ENCODE measurements at regions not wholly inside any gene's neighbourhood (a gene's known extent, or its start where the extent isn't known, plus 50 kb on each side); places are given as distances from the start of the nearest gene placed in this dataset.
"Not testable (repeated sequence)": the region's sequence is repeated elsewhere in the genome, so short reads cannot be mapped to it uniquely, and the experiment has no call there.

GRCh38 chr19:30955112-30956104, 393.8 kb downstream of the TSHZ3 start:
- no peak overlapping the region for H3K4me3 Mint-ChIP-seq
- H3K27ac Mint-ChIP-seq: no peak overlapping the region
- no peaks in the 10 kb centered on the region for H3K9me3 ChIP-seq (ENCODE audit: control insufficient read depth, low read length, poor library complexity, severe bottlenecking)
- ATAC-seq: no peak
- H3K27me3 Mint-ChIP-seq: peaks cover 22% of the 10 kb centered on the region
- H3K4me1 Mint-ChIP-seq: no peaks in the 10 kb centered on the region
- no peaks in the 10 kb centered on the region for H3K36me3 Mint-ChIP-seq (ENCODE audit: low read depth)
- no peak for DNase-seq

GRCh38 chr19:30944276-30944932, 404.8 kb downstream of the TSHZ3 start:
- not testable (repeated sequence) for H3K4me1 Mint-ChIP-seq; H3K9me3 ChIP-seq (ENCODE audit: control insufficient read depth, low read length, poor library complexity, severe bottlenecking); H3K36me3 Mint-ChIP-seq (ENCODE audit: low read depth); H3K27ac Mint-ChIP-seq; DNase-seq; H3K4me3 Mint-ChIP-seq; ATAC-seq
- peaks cover 17% of the 10 kb centered on the region for H3K27me3 Mint-ChIP-seq

GRCh38 chr19:30943101-30943843, 406.0 kb downstream of the TSHZ3 start:
- Mint-ChIP-seq H3K27me3 (peaks cover 17% of the 10 kb centered on the region), H3K27ac (no peak overlapping the region), H3K36me3 (ENCODE audit: low read depth) (no peaks in the 10 kb centered on the region), H3K4me1 (no peaks in the 10 kb centered on the region), H3K4me3 (no peak overlapping the region)
- DNase-seq (no peak), ATAC-seq (no peak)
- H3K9me3 ChIP-seq (ENCODE audit: control insufficient read depth, low read length, poor library complexity, severe bottlenecking): no peaks in the 10 kb centered on the region

- ATAC-seq: no peak
- Mint-ChIP-seq H3K27me3 (peaks cover 17% of the 10 kb centered on the region), H3K27ac (no peak overlapping the region), H3K4me1 (no peaks in the 10 kb centered on the region), H3K36me3 (ENCODE audit: low read depth) (no peaks in the 10 kb centered on the region), H3K4me3 (no peak overlapping the region)
- H3K9me3 ChIP-seq (ENCODE audit: control insufficient read depth, low read length, poor library complexity, severe bottlenecking): no peaks in the 10 kb centered on the region
- DNase-seq: no peak
Observed at GRCh38 chr19:30942636-30943035, 406.6 kb downstream of the TSHZ3 start.

GRCh38 chr19:30941591-30941990, 407.6 kb downstream of the TSHZ3 start:
- ATAC-seq (no peak), DNase-seq (no peak)
- H3K27ac Mint-ChIP-seq: no peak overlapping the region
- no peaks in the 10 kb centered on the region for H3K4me1 Mint-ChIP-seq
- H3K9me3 ChIP-seq (ENCODE audit: control insufficient read depth, low read length, poor library complexity, severe bottlenecking): no peaks in the 10 kb centered on the region
- H3K36me3 Mint-ChIP-seq (ENCODE audit: low read depth): no peaks in the 10 kb centered on the region
- H3K27me3 Mint-ChIP-seq: peaks cover 17% of the 10 kb centered on the region
- H3K4me3 Mint-ChIP-seq: no peak overlapping the region

- no peak for DNase-seq
- Mint-ChIP-seq H3K36me3 (ENCODE audit: low read depth) (peaks cover 2% of the 10 kb centered on the region), H3K27ac (no peak overlapping the region), H3K27me3 (no peaks in the 10 kb centered on the region), H3K4me1 (no peaks in the 10 kb centered on the region), H3K4me3 (no peak overlapping the region)
- no peak for ATAC-seq
- no peaks in the 10 kb centered on the region for H3K9me3 ChIP-seq (ENCODE audit: control insufficient read depth, low read length, poor library complexity, severe bottlenecking)
Observed at GRCh38 chr19:30936276-30936675, 413.0 kb downstream of the TSHZ3 start.

- DNase-seq: no peak
Observed at GRCh38 chr19:30935146-30935545, 414.1 kb downstream of the TSHZ3 start.

GRCh38 chr19:30933454-30933853, 415.8 kb downstream of the TSHZ3 start:
- not testable (repeated sequence) for ATAC-seq, DNase-seq, H3K4me3 Mint-ChIP-seq

More at GRCh38 chr19:30935146-30935545, 414.1 kb downstream of the TSHZ3 start:
- H3K4me1 Mint-ChIP-seq: no peaks in the 10 kb centered on the region
- H3K27me3 Mint-ChIP-seq: no peaks in the 10 kb centered on the region
- no peak overlapping the region for H3K27ac Mint-ChIP-seq
- no peak overlapping the region for H3K4me3 Mint-ChIP-seq
- no peak for ATAC-seq
- peaks cover 2% of the 10 kb centered on the region for H3K36me3 Mint-ChIP-seq (ENCODE audit: low read depth)
- H3K9me3 ChIP-seq (ENCODE audit: control insufficient read depth, low read length, poor library complexity, severe bottlenecking): no peaks in the 10 kb centered on the region

GRCh38 chr19:30932854-30933253, 416.4 kb downstream of the TSHZ3 start:
- peaks cover 2% of the 10 kb centered on the region for H3K36me3 Mint-ChIP-seq (ENCODE audit: low read depth)

More at GRCh38 chr19:30933454-30933853, 415.8 kb downstream of the TSHZ3 start:
- not testable (repeated sequence) for H3K36me3 Mint-ChIP-seq (ENCODE audit: low read depth); H3K9me3 ChIP-seq (ENCODE audit: control insufficient read depth, low read length, poor library complexity, severe bottlenecking); H3K4me1 Mint-ChIP-seq; H3K27ac Mint-ChIP-seq; H3K27me3 Mint-ChIP-seq

GRCh38 chr19:30930941-30931706, 418.1 kb downstream of the TSHZ3 start:
- Mint-ChIP-seq H3K27me3 (no peaks in the 10 kb centered on the region), H3K4me1 (no peaks in the 10 kb centered on the region), H3K27ac (no peak overlapping the region), H3K36me3 (ENCODE audit: low read depth) (peaks cover 2% of the 10 kb centered on the region), H3K4me3 (no peak overlapping the region)
- H3K9me3 ChIP-seq (ENCODE audit: control insufficient read depth, low read length, poor library complexity, severe bottlenecking): no peaks in the 10 kb centered on the region
- DNase-seq (no peak), ATAC-seq (no peak)

More at GRCh38 chr19:30932854-30933253, 416.4 kb downstream of the TSHZ3 start:
- Mint-ChIP-seq H3K27me3 (no peaks in the 10 kb centered on the region), H3K4me1 (no peaks in the 10 kb centered on the region), H3K4me3 (no peak overlapping the region), H3K27ac (no peak overlapping the region)
- DNase-seq (no peak), ATAC-seq (no peak)
- H3K9me3 ChIP-seq (ENCODE audit: control insufficient read depth, low read length, poor library complexity, severe bottlenecking): no peaks in the 10 kb centered on the region

GRCh38 chr19:30927705-30928104, 421.5 kb downstream of the TSHZ3 start:
- no peak overlapping the region for H3K4me3 Mint-ChIP-seq
- H3K4me1 Mint-ChIP-seq: no peaks in the 10 kb centered on the region
- no peaks in the 10 kb centered on the region for H3K9me3 ChIP-seq (ENCODE audit: control insufficient read depth, low read length, poor library complexity, severe bottlenecking)
- DNase-seq (no peak), ATAC-seq (no peak)
- no peak overlapping the region for H3K27ac Mint-ChIP-seq
- no peaks in the 10 kb centered on the region for H3K27me3 Mint-ChIP-seq
- no peaks in the 10 kb centered on the region for H3K36me3 Mint-ChIP-seq (ENCODE audit: low read depth)

- Mint-ChIP-seq H3K27ac (no peak overlapping the region), H3K36me3 (ENCODE audit: low read depth) (no peaks in the 10 kb centered on the region), H3K27me3 (no peaks in the 10 kb centered on the region), H3K4me3 (no peak overlapping the region), H3K4me1 (no peaks in the 10 kb centered on the region)
- ATAC-seq (no peak), DNase-seq (no peak)
- no peaks in the 10 kb centered on the region for H3K9me3 ChIP-seq (ENCODE audit: control insufficient read depth, low read length, poor library complexity, severe bottlenecking)
Observed at GRCh38 chr19:30924670-30925069, 424.6 kb downstream of the TSHZ3 start.

All from T-helper 17 cell (primary cell).